Caco-2 (cell line): ENCODE measurements at regions not wholly inside any gene's neighbourhood (a gene's known extent, or its start where the extent isn't known, plus 50 kb on each side); places are given as distances from the start of the nearest gene placed in this dataset.

Experiments used
- BruUV-seq: library from RNA; stranded (reverse); fragments of 400-500 nt; replicated peaks from 2 replicates; lab custom pipeline; 2021; lab: Mats Ljungman, UMichigan
- CTCF ChIA-PET: fragments of 300-600 bp; sonication (Branson Sonifier 250); formaldehyde crosslinking; loops from one replicate; lab custom pipeline; 2022; ENCODE audit warnings: antibody characterized with exemption; lab: Charles Lee
- POLR2A ChIA-PET: fragments of 300-600 bp; sonication (Branson Sonifier 250); formaldehyde crosslinking; loops from one replicate; lab custom pipeline; 2022; ENCODE audit warnings: antibody characterized with exemption; lab: Charles Lee
- DNase-seq, 2 experiments: peaks; one replicate each; pipeline versions ENCODE4 v3.0.0 to v3.0.0-alpha.2; 2020 to 2022
- H3K27me3 ChIP-seq: replicated peaks from 2 replicates; pipeline ENCODE4 v1.6.0; 2011; ENCODE audit warnings: low read length; ENCODE audit not compliant: control insufficient read depth, insufficient read depth
- H3K36me3 ChIP-seq: 2 replicates; pipeline ENCODE4 v1.5.1; 2011; ENCODE audit warnings: low read length; ENCODE audit not compliant: control insufficient read depth, insufficient read depth
- H3K4me1 ChIP-seq: fragments of 250-450 bp; sonication (Bioruptor Pico); 2 replicates; pipeline ENCODE4 v1.5.1; 2020; ENCODE audit warnings: mild to moderate bottlenecking
- H3K4me3 ChIP-seq: 2 replicates; pipeline ENCODE4 v1.5.1; 2011; ENCODE audit warnings: low read depth, mild to moderate bottlenecking, control low read depth, low read length
- H3K9me3 ChIP-seq: fragments of 250-450 bp; sonication (Bioruptor Pico); 2 replicates; pipeline ENCODE4 v1.5.1; 2020; ENCODE audit warnings: mild to moderate bottlenecking, moderate library complexity
- H3K27ac Mint-ChIP-seq: one replicate; pipeline ENCODE4 v1.8.0; 2022; ENCODE audit warnings: mixed read lengths; ENCODE audit not compliant: unreplicated experiment
- H3K27me3 Mint-ChIP-seq: one replicate; pipeline ENCODE4 v1.8.0; 2022; ENCODE audit warnings: mixed read lengths; ENCODE audit not compliant: insufficient read depth, unreplicated experiment
- H3K36me3 Mint-ChIP-seq: one replicate; pipeline ENCODE4 v1.8.0; 2022; ENCODE audit warnings: mild to moderate bottlenecking, mixed read lengths; ENCODE audit not compliant: insufficient read depth, unreplicated experiment
- H3K4me1 Mint-ChIP-seq: one replicate; pipeline ENCODE4 v1.8.0; 2022; ENCODE audit warnings: low read depth, mixed read lengths; ENCODE audit not compliant: unreplicated experiment
- H3K4me3 Mint-ChIP-seq: one replicate; pipeline ENCODE4 v1.8.0; 2022; ENCODE audit warnings: mild to moderate bottlenecking, moderate library complexity, mixed read lengths; ENCODE audit not compliant: unreplicated experiment
- H3K9me3 Mint-ChIP-seq: one replicate; pipeline ENCODE4 v1.8.0; 2022; ENCODE audit warnings: mixed read lengths; ENCODE audit not compliant: unreplicated experiment
- CTCF ChIP-seq, 2 experiments: fragments of 200-600 bp in 1 of 2; IDR thresholded peaks; 1 replicate in 1 of 2; 2 replicates in 1 of 2; pipeline versions ENCODE4 v1.5.1 to v1.8.0; 2011 to 2022; ENCODE audit warnings: antibody characterized with exemption in 1 of 2, control low read depth in 1 of 2, inconsistent platforms in 1 of 2, low read depth in 1 of 2, low read length in 1 of 2, mild to moderate bottlenecking in 1 of 2, moderate library complexity in 1 of 2; ENCODE audit not compliant: insufficient read depth in 1 of 2, severe bottlenecking in 1 of 2, unreplicated experiment in 1 of 2
- intact Hi-C: fragments of 100-400 bp; cut with micrococcal nuclease; formaldehyde crosslinking; loops from one replicate; pipeline ENCODE4 v1.10.0; 2022; ENCODE audit not compliant: unreplicated experiment

DNA sequence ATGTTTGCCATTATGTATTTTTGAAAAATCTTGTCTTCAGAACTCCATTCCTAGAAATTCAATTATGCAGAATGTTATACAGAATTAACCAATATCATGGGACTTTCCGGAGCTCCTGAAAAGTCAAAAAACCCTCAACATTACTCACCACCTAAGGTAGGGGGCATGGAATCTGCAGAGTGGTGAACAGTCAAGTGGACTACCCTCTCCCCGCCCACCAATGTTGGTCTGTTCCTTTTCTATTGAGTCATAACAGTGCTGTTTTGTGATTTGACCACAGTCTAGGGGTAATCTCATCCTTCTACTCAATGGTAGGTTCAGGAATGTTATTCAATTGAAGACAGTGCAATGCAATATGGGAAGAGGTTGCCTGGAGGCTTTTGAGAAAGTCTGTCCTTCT, 130.5 kb upstream of the HABP2 start:
- Mint-ChIP-seq H3K4me3 (no peak overlapping the region), H3K4me1 (no peaks in the 10 kb centered on the region), H3K36me3 (no peaks in the 10 kb centered on the region), H3K9me3 (no peaks in the 10 kb centered on the region), H3K27me3 (peaks cover 3% of the 10 kb centered on the region), H3K27ac (no peak overlapping the region)
- H3K36me3 ChIP-seq = no peaks in the 10 kb centered on the region
- ChIA-PET POLR2A (no interaction called here), CTCF (no interaction called here)
- TF ChIP-seq CTCF (IDR thresholded peaks at IDR 0.05; ENCODE audit: insufficient read depth in 1 of 2, low read depth in 1 of 2, low read length in 1 of 2, severe bottlenecking in 1 of 2, unreplicated experiment in 1 of 2) = no peak
- H3K4me1 ChIP-seq = peaks cover 6% of the 10 kb centered on the region
- H3K4me3 ChIP-seq = no peak overlapping the region
- intact Hi-C loops = no loop called here
- no TSS peak for BruUV-seq
- no peaks in the 10 kb centered on the region for H3K27me3 ChIP-seq
- H3K9me3 ChIP-seq = peaks cover 11% of the 10 kb centered on the region; the same call in 1 of the 2 replicates
- DNase-seq = no peak

- Histone ChIP-seq H3K9me3 (peaks cover 11% of the 10 kb centered on the region; the same call in 1 of the 2 replicates), H3K4me1 (peaks cover 6% of the 10 kb centered on the region), H3K4me3 (no peak overlapping the region), H3K36me3 (no peaks in the 10 kb centered on the region), H3K27me3 (no peaks in the 10 kb centered on the region)
- ChIA-PET POLR2A (no interaction called here), CTCF (no interaction called here)
- intact Hi-C loops = no loop called here
- DNase-seq = no peak
- Mint-ChIP-seq H3K27ac (no peak overlapping the region), H3K4me1 (no peaks in the 10 kb centered on the region), H3K27me3 (peaks cover 4% of the 10 kb centered on the region), H3K4me3 (no peak overlapping the region), H3K9me3 (no peaks in the 10 kb centered on the region), H3K36me3 (no peaks in the 10 kb centered on the region)
- no TSS peak for BruUV-seq
- no peak for TF ChIP-seq CTCF (IDR thresholded peaks at IDR 0.05; ENCODE audit: insufficient read depth in 1 of 2, low read depth in 1 of 2, low read length in 1 of 2, severe bottlenecking in 1 of 2, unreplicated experiment in 1 of 2)
Measured at GRCh38 chr10:113423981-113424721, 128.7 kb upstream of the HABP2 start.

GRCh38 chr10:113425008-113425407, 127.8 kb upstream of the HABP2 start:
- H3K9me3 ChIP-seq = peaks cover 4% of the 10 kb centered on the region
- H3K27me3 ChIP-seq = no peaks in the 10 kb centered on the region
- no peak for DNase-seq
- no TSS peak for BruUV-seq
- POLR2A ChIA-PET = no interaction called here
- H3K4me1 Mint-ChIP-seq = no peaks in the 10 kb centered on the region
- H3K4me3 ChIP-seq = no peak overlapping the region
- H3K4me1 ChIP-seq = peaks cover 6% of the 10 kb centered on the region
- intact Hi-C loops = no loop called here
- TF ChIP-seq CTCF (IDR thresholded peaks at IDR 0.05; ENCODE audit: insufficient read depth in 1 of 2, low read depth in 1 of 2, low read length in 1 of 2, severe bottlenecking in 1 of 2, unreplicated experiment in 1 of 2) = no peak
- no peaks in the 10 kb centered on the region for H3K9me3 Mint-ChIP-seq
- H3K36me3 ChIP-seq = no peaks in the 10 kb centered on the region
- H3K27me3 Mint-ChIP-seq = peaks cover 9% of the 10 kb centered on the region
- H3K27ac Mint-ChIP-seq = no peak overlapping the region
- H3K36me3 Mint-ChIP-seq = no peaks in the 10 kb centered on the region
- no peak overlapping the region for H3K4me3 Mint-ChIP-seq
- CTCF ChIA-PET = no interaction called here
